K562 (cell line): ENCODE measurements at regions not wholly inside any gene's neighbourhood (a gene's known extent, or its start where the extent isn't known, plus 50 kb on each side); places are given as distances from the start of the nearest gene placed in this dataset.

Experiments used
- ATAC-seq: fragments of 200-7000 bp; cut with Tn5 transposase; 3 replicates; pipeline ENCODE4 v1.9.1; 2020; ENCODE audit warnings: moderate library complexity
- BruUV-seq: library from RNA; stranded (reverse); fragments of 400-500 nt; replicated peaks from 2 replicates; lab custom pipeline; 2021; lab: Mats Ljungman, UMichigan
- CTCF ChIA-PET: fragments of 300-600 bp; formaldehyde crosslinking; extraction: SDS; loops from one replicate; lab custom pipeline; 2021; ENCODE audit warnings: low intra/inter-chr PET ratio; lab: Yijun Ruan, JAX
- POLR2A ChIA-PET: fragments of 300-600, 350-650 bp; sonication (Branson Sonifier 250); formaldehyde crosslinking; extraction: SDS; loops from one replicate; lab custom pipeline; 2021; ENCODE audit warnings: antibody characterized with exemption, inconsistent platforms; lab: Yijun Ruan, JAX
- DNase-seq, 4 experiments: peaks; one replicate each; pipeline versions ENCODE4 v3.0.0 to v3.0.0-alpha.2; 2011 to 2018; ENCODE audit warnings: low spot score in 3 of 4, mixed read lengths in 3 of 4; ENCODE audit errors: extremely low read depth in 1 of 4
- FAIRE-seq: peaks from 2 replicates; lab custom pipeline; 2011; peaks lifted over from hg19 to GRCh38; lab: Jason Lieb, UNC
- H2AFZ ChIP-seq: 2 replicates; pipeline ENCODE4 v1.6.0; 2011; ENCODE audit warnings: low read depth, low read length, control low read depth, inconsistent platforms
- H3K27ac ChIP-seq: fragments of 200-600 bp; 3 replicates; pipeline ENCODE4 v1.8.0; 2011; ENCODE audit warnings: low read depth, mild to moderate bottlenecking, control low read depth, inconsistent platforms, low read length, moderate library complexity, mixed read lengths; ENCODE audit errors: extremely low read depth
- H3K27me3 ChIP-seq, 2 experiments: fragments of 300-600 bp in 1 of 2; 2 replicates in 1 of 2; 3 replicates in 1 of 2; pipeline versions ENCODE4 v1.6.0 to v1.8.0; 2011; ENCODE audit warnings: inconsistent platforms in 2 of 2, low read length in 2 of 2, mild to moderate bottlenecking in 1 of 2, mixed read lengths in 1 of 2, moderate library complexity in 1 of 2; ENCODE audit not compliant: control insufficient read depth in 2 of 2, insufficient read depth in 2 of 2
- H3K36me3 ChIP-seq: fragments of 300-600 bp; 3 replicates; pipeline ENCODE4 v1.8.0; 2011; ENCODE audit warnings: mild to moderate bottlenecking, low read length, inconsistent platforms; ENCODE audit not compliant: control insufficient read depth, insufficient read depth
- H3K4me1 ChIP-seq, 2 experiments: fragments of 200-600 bp in 1 of 2; replicated peaks in 1 of 2; 2 replicates in 1 of 2; 3 replicates in 1 of 2; pipeline versions ENCODE4 v1.5.1 to v1.8.0; 2011; ENCODE audit warnings: inconsistent platforms in 2 of 2, low read length in 2 of 2, mild to moderate bottlenecking in 1 of 2, mixed read lengths in 1 of 2, moderate library complexity in 1 of 2; ENCODE audit not compliant: control insufficient read depth in 2 of 2, insufficient read depth in 2 of 2
- H3K4me2 ChIP-seq: 2 replicates; pipeline ENCODE4 v1.6.1; 2011; ENCODE audit warnings: low read length, control low read depth, inconsistent platforms, mixed read lengths; ENCODE audit not compliant: insufficient read depth
- H3K4me3 ChIP-seq: fragments of 200-600 bp; sonication (generic), shearing (Covaris generic); 2 replicates; pipeline ENCODE4 v1.5.1; 2016; ENCODE audit warnings: control low read depth, inconsistent platforms
- H3K79me2 ChIP-seq: fragments of 200-600 bp; 3 replicates; pipeline ENCODE4 v1.8.0; 2011; ENCODE audit warnings: low read length, inconsistent platforms; ENCODE audit not compliant: control insufficient read depth, insufficient read depth
- H3K9ac ChIP-seq, 2 experiments: 2 replicates each; pipeline versions ENCODE4 v1.6.0 to v1.6.1; 2011; ENCODE audit warnings: low read depth in 2 of 2, low read length in 2 of 2, control low read depth in 1 of 2, inconsistent platforms in 1 of 2, mild to moderate bottlenecking in 1 of 2, mixed read lengths in 1 of 2; ENCODE audit not compliant: insufficient read depth in 1 of 2
- H3K9me1 ChIP-seq: one replicate; pipeline ENCODE4 v1.6.0; 2011; ENCODE audit warnings: inconsistent platforms, mild to moderate bottlenecking, low read length, moderate library complexity; ENCODE audit not compliant: control insufficient read depth, insufficient read depth
- H3K9me3 ChIP-seq: replicated peaks from 2 replicates; pipeline ENCODE4 v1.5.1; 2011; ENCODE audit warnings: low read depth, low read length, inconsistent platforms; ENCODE audit not compliant: control insufficient read depth, insufficient read depth
- H4K20me1 ChIP-seq: replicated peaks from 2 replicates; pipeline ENCODE4 v1.6.1; 2011; ENCODE audit warnings: low read length, inconsistent platforms, mixed read lengths; ENCODE audit not compliant: control insufficient read depth, insufficient read depth
- CUX1 ChIP-seq: fragments of 200-800 bp; sonication (Bioruptor generic); IDR thresholded peaks from 2 replicates; pipeline ENCODE4 v1.6.1; 2016; ENCODE audit warnings: missing genetic modification characterization, missing compliant biosample characterization
- E2F4 ChIP-seq: sonication (generic); formaldehyde crosslinking; IDR thresholded peaks from 2 replicates; pipeline ENCODE4 v1.8.0; 2022; ENCODE audit warnings: mild to moderate bottlenecking, low read depth, missing genetic modification reagents
- GTF2E2 ChIP-seq: fragments of 200-800 bp; sonication (Bioruptor generic); IDR thresholded peaks from 2 replicates; pipeline ENCODE4 v1.6.1; 2016; ENCODE audit warnings: missing genetic modification characterization, missing compliant biosample characterization
- HDAC6 ChIP-seq: IDR thresholded peaks from 2 replicates; pipeline ENCODE4 v1.6.1; 2012; ENCODE audit warnings: low read depth, mild to moderate bottlenecking, control low read depth, inconsistent platforms, low read length, moderate library complexity
- MAZ ChIP-seq, 2 experiments: fragments of 450-650 bp in 1 of 2; sonication (generic) in 1 of 2; formaldehyde crosslinking; IDR thresholded peaks in 1 of 2; conservative IDR thresholded peaks in 1 of 2; 2 replicates each; pipeline versions ENCODE4 v1.4.0 to v1.5.0; 2020; ENCODE audit warnings: mild to moderate bottlenecking in 1 of 2, missing genetic modification reagents in 1 of 2
- PKNOX1 ChIP-seq: fragments of 450-650 bp; IDR thresholded peaks from 2 replicates; pipeline ENCODE4 v1.6.1; 2016
- SREBF2 ChIP-seq: sonication (generic); formaldehyde crosslinking; IDR thresholded peaks from 2 replicates; pipeline ENCODE4 v1.4.0; 2020; ENCODE audit warnings: mild to moderate bottlenecking, missing genetic modification reagents
- TAF15 ChIP-seq: fragments of 200-400 bp; formaldehyde crosslinking; IDR thresholded peaks from 2 replicates; pipeline ENCODE4 v1.6.1; 2017; ENCODE audit warnings: mild to moderate bottlenecking, low read depth, low read length, moderate library complexity
- U2AF2 ChIP-seq: fragments of 200-400 bp; formaldehyde crosslinking; optimal IDR thresholded peaks from 2 replicates; pipeline ENCODE3; 2017; ENCODE audit warnings: low read depth, mild to moderate bottlenecking, low read length
- WHSC1 ChIP-seq: IDR thresholded peaks from one replicate; pipeline ENCODE4 v1.6.1; 2012; ENCODE audit warnings: low read length, control low read depth, inconsistent platforms
- ZNF436 ChIP-seq: fragments of 250-450, 450-650 bp; sonication (Bioruptor Pico); formaldehyde crosslinking; IDR thresholded peaks from 2 replicates; pipeline ENCODE4 v1.7.0; 2020; ENCODE audit warnings: mild to moderate bottlenecking
- ZNF75A ChIP-seq: fragments of 450-650 bp; formaldehyde crosslinking; IDR thresholded peaks from 2 replicates; pipeline ENCODE4 v1.4.0; 2020; ENCODE audit warnings: mild to moderate bottlenecking
- WGBS: fragments of 100-300 bp; shearing (Covaris generic); methylation state at CpG from one replicate; pipeline ENCODE4 v1.1.6; 2016; ENCODE audit warnings: low coverage, mixed read lengths; ENCODE audit not compliant: insufficient coverage; ENCODE audit errors: missing lambda C conversion rate; 5-methylcytosine and 5-hydroxymethylcytosine counted together
- in situ Hi-C: fragments of 300-500 bp; cut with MboI; formaldehyde crosslinking; loops from 4 replicates; pipeline ENCODE4 v1.15.0; 2018; ENCODE audit warnings: inconsistent platforms, mixed read lengths
- intact Hi-C: fragments of 100-400 bp; cut with micrococcal nuclease; formaldehyde crosslinking; loops from 2 replicates; pipeline ENCODE4 v1.14.2; 2022

GRCh38 chr7:9874182-9874581 is 1099.5 kb upstream of the PHF14 start:
- H3K36me3 ChIP-seq = no peaks in the 10 kb centered on the region
- H3K4me3 ChIP-seq = no peak overlapping the region
- H2AFZ ChIP-seq = no peak overlapping the region
- in situ Hi-C loops = no loop called here
- no peaks in the 10 kb centered on the region for H4K20me1 ChIP-seq
- no peak overlapping the region for H3K27ac ChIP-seq
- H3K4me2 ChIP-seq = no peak overlapping the region
- no peaks in the 10 kb centered on the region for H3K9me1 ChIP-seq
- H3K4me1 ChIP-seq = no peaks in the 10 kb centered on the region
- no peaks in the 10 kb centered on the region for H3K27me3 ChIP-seq
- ATAC-seq (no peak), FAIRE-seq (no peak)
- no TSS peak for BruUV-seq
- intact Hi-C loops = no loop called here
- ChIA-PET POLR2A (no interaction called here), CTCF (no interaction called here)
- H3K79me2 ChIP-seq = no peaks in the 10 kb centered on the region
- TF ChIP-seq ZNF75A (CRISPR knock-in tag) = no peak
- no peak for TF ChIP-seq MAZ (CRISPR knock-in tag; conservative IDR thresholded peaks at IDR 0.05 in 1 of 2, IDR thresholded peaks at IDR 0.05 in 1 of 2)
- no peak for TF ChIP-seq HDAC6
- TF ChIP-seq WHSC1 = no peak
- no peak for TF ChIP-seq PKNOX1
- no peak for TF ChIP-seq SREBF2 (CRISPR knock-in tag)
- TF ChIP-seq E2F4 = no peak
- TF ChIP-seq GTF2E2 (tag) = no peak
- no peak for TF ChIP-seq U2AF2
- TF ChIP-seq ZNF436 (CRISPR knock-in tag) = no peak
- TF ChIP-seq TAF15 = no peak
- TF ChIP-seq CUX1 (CRISPR knock-in tag) = no peak
- TF ChIP-seq, all 486 proteins: peak for 0
- H3K9me3 ChIP-seq = no peaks in the 10 kb centered on the region; the same call in 1 of the 2 replicates
- no peak for DNase-seq
- WGBS = 0% methylated on average over 1 of the region's 1 CpG
- no peak overlapping the region for H3K9ac ChIP-seq
